ENCODE measurements at regions not wholly inside any gene's neighbourhood (a gene's known extent, or its start where the extent isn't known, plus 50 kb on each side); places are given as distances from the start of the nearest gene placed in this dataset.
"Not testable (repeated sequence)": the region's sequence is repeated elsewhere in the genome, so short reads cannot be mapped to it uniquely, and the experiment has no call there.

DNA sequence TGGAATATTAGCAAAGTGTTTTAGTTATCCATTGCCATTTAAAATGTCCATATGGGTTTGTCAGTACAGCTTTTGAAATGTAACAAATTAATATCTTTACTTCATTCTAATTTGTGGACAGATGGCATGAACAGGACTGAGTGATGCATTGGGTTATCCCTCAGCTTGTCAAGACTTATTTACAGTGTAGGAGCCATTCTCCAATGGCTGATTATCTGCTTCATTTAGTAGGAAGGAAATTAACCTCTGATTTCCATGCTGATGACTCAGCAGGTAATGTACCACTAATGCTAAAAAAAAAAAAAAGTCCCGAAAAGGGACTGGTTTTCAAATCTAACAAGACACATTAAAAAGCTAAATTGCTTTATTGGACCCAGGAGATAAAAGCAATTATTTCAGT lies 1149.0 kb upstream of the USP15 start:
- no peak for DNase-seq

DNA sequence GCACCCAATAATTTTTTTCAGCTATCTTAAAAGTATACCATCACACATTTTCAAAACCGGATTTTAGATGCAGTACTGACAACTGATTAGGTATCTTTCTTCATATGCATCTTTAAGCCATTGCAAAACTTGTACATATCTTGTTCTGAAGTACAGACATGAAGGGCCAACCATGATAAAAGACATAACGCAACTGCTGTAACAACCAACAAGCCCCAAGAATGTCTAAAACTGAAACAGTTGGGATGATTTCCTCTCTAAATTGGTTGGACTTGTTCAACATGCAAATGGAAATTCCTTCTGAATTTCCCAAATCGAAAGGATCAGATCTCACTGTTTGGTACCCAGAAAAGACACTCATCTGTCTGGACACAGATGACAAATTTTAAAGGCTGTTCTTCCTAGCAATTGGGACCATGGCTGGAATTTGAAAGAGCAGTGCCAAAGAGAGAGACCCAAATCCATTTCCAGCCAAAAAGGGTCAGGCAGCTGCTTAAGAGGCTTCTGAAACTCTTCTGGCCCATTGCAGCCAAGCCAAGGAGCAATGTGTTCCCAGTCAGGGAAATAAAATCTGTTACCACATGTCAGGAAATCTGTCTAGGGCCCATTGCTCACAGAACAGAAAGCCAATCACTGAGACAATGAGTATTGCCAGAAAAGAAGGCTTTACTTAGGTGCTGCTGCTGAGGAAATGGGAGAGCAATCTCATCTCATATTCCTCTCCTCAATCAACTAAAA lies 1122.4 kb upstream of the USP15 start:
- DNase-seq, result no peak

DNA sequence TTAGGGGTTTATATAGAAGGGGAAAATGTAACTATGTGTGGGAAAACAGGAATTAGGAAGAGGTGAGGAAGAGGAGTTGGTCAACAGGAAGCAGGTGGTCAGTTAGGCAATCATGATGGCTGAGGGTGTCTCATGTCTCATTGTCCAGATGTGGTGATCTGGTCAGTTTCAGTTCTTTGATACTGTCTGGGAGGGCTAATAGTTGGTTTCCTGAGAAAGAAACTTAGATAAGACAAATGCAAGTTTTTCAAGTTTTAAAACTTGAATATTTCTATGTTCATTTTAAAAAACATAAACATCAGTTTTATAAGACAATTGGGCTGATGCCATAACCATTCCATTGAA lies 1121.8 kb upstream of the USP15 start:
- DNase-seq, result no peak

DNA sequence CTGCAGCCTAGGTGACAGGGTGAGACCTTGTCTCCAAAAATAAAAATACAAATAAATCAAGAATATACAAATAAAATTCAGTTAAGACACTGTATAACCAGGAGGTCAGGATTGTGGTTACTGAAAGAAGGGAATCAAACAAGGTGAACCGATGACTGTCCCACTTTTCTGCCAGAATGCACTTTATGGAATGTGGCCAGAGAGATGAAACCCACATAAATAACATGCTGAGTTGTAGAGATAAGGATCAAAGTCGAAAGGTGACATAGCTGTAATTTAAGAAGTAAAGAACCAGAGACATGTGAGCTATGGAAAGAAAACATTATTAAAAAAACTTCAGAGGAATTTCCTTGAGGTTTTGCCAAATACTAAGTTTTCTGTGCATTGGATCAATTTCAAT lies 1098.2 kb upstream of the USP15 start:
- no peak for DNase-seq

DNA sequence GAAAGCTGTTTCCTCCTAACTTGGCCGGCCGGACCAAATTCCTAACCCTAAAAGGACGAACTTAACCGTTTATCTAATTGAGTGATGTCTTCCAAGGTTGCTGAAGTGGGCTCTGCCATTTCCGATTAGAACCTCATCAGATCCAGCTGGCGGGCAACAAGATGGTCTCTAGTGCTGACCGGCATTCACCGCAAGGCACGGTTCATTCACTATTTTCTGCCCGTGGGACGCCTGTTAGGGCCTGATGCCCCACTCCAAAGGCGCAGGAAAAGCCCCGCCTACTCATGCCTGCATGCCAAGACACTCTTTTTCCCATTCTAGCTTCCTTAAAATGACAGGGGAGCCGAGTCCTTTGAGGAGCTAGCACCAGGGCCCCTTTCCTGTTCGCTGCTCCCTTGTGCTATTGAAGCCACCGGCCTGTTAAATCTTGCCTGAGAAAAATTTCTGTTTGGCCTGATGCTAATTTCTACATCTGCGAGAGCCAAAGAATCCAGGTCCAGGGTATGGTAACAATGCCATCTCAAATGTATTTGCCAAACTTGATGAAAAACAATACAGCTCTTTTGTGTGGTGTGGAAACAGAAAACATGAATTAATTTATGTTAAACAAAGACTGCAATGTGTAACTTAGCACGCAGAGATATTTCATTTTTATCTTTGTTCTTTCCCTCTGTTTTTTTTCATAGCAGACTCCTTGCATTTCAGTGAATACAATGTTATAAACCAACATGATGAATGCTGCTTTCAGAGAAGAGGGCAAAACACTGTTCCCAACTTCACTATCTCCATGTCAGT lies 1071.2 kb upstream of the USP15 start:
- DNase-seq, result no peak

DNA sequence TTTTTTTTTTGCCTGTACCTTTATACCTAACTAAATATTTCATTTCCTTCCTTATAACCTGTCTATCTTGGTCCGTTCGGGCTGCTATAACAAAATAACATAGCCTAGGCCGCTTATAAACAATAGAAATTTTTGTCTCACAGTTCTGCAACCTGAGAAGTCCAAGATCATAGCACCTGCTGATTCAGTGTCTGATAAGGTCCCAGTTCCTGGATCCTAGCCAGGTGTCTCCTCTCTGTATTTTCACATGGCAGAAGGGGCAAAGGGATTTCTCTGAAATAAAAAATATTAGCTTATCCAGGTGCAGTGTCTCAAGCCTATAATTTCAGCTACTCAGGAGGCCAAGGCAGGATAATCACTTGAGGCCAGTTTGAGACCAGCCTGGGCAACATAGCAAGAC lies 1046.6 kb upstream of the USP15 start:
- no peak for DNase-seq

DNA sequence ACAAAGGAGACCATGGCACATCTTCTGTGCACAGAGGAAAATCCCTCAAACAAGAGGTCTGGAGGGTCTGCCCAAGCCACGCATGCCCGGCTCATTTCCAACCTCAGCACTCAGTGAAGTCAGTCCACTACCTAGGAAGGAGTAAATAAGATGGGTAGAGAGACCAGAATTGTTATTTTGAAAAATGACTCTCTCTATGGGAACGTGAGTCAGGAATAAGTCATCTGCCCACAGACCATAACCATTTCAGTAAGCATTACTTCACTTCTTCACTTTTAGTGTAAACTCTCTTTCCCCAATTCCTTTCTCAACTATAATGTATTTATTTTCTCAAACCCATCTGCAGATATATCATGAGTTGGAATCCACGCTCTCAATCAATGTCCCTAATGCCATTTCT lies 1039.9 kb upstream of the USP15 start:
- no peak for DNase-seq

DNA sequence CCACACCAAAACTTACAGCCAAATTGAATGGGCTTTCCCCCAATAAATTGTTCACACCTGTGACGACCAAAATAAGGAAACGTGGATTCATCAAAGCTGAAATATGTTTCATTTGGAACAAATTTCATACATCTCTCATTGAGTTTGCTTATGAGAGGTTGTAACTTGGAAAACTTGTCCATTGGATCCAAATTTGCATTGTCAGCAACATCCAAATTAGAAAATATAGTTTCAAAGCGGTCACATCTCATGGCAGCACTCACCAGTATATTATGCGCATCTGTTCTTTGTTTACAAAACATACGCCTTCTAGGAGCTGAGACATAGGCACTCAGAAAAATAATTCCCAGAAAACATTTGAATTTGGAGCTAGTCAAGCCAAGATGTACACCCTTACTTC lies 1028.2 kb upstream of the USP15 start:
- no peak for DNase-seq

DNA sequence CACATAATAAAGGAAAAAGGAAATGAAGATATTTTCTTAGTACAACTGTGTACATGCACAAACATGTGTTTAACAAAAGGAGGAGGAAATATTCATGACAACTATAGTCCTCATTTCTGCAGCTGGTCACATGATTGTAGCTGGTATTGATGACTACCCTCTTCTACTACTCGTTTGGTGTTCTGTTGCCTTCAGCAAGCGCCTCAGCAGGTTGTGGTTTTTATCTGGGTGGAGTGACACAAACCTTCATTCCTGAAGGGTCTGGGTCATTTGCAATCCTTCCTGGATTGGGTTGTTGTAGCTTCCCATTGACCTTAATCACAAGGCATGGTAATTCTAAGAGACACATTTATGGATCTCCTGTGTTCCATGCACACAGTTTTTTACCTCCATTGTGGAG lies 1009.9 kb upstream of the USP15 start:
- DNase-seq, result no peak

DNA sequence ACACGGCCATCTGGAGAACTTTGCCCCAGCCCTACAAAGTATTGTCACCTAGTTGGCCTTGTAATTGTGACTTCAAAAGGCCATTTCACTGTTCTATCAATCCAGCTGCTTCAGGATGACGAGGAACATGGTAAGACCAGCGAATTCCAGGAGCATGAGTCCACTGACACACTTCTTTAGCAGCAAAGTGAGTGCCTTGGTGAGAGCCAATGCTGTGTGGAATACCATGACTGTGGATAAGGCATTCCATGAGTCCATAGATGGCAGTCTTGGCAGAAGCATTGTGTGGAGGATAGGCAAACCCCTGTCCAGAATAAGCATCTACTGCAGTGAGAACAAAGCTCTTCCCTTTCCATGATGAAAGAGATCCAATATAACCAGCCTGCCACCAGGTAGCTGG lies 1009.1 kb upstream of the USP15 start:
- DNase-seq, result no peak

DNA sequence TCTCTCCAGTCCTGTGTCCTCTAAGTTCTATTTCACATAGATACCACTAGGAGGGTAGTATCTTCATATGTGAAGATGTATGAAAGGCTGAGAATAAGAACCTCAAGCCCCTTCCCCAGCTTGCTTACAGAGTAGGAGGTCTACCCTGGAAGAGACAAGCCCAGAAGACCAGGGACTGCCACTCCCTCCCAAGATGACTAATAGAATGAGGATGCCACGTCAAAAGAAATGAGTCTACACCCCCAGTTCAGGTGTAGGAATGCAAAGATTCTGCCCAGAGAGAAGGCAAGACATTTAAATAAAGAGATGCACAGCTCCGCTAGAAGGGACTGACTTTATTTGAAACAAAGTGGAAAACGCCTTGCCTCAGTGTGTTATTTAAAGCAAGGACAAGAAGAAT lies 1006.0 kb upstream of the USP15 start:
- no peak for DNase-seq

DNA sequence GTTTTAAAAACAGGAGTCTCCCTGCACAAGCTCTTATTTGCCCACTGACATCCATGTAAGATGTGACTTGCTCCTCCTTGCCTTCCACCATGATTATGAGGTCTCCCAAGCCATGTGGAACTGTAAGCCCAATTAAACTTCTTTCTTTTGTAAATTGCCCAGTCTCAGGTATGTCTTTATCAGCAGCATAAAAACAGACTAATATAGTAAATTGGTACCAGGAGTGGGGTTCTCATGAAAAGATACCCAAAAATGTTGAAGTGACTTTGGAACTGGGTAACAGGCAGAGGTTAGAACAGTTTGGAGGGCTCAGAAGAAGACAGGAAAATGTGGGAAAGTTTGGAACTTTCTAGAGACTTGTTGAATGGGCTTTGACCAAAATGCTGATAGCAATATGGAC lies 995.9 kb upstream of the USP15 start:
- DNase-seq, result not testable (repeated sequence)

DNA sequence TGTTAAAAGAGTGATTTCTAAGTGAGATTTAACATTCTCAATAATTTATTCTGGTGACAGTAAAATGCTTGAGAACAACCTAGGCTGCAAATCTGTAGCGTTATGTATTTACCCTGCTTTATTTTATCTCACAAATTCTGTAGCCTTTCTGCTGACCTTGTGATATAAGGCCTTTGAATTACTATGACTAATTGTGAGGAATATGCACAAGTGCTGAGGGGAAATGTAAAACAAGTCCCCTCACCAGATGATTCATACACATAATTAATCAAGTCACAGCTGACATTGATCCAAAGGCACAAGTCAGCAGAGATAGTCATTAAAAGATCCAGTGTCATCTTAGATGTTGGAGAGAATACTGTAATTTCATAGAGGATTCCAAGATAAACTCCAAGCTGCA lies 992.7 kb upstream of the USP15 start:
- no peak for DNase-seq

DNA sequence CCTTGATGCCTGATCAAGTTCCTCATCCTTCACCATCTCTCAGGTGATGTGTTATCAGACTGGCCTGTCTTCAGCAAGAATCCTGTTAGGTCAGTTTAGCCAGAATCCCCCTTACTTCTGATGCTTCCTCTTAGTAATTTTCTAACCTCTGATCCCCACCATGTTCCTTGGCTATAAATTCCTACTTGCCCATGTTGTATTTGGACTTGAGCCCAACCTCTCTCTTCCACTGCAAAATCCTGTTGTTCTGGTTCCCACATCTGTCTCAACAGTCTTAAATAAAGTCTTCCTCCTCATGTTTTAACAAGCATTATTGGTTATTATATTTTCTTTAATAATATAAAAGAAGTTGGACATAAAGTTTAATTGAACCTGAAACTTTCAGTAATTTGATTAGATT lies 987.8 kb upstream of the USP15 start:
- no peak for DNase-seq

DNA sequence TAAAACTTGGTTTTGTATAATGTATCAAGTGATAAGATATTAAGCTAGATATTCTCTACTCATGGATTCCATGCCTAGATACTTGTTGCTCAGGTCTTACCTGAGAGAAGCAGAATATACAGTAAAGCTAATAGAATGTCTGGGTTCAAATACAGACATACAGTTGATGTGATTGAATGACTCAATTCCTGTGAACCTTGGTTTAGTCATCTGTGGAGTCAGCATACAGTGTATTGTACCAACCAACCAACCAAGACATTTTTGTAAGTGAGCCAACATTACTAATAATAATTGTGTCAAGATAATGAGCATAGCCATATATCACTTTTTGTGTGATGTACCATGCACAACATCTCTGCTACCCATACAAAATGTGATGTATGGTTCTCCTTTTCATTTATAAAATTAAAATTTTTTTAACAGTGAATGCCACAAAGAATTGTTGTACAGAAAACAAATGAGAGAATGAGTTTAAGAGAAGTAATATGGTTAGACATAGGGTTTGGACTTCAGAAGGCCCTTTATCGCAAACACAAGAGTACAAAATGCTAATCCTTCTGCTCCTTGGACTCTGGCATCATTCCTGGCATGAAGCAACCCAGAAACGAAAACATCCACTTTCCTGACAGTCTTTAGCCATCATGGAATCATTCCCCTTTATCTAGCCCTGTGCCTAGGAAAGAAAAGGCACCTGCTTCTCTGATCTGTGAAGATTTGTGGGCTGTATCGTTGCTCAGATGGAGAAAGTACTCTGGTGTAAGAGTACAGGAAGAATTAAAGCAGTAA lies 977.2 kb upstream of the USP15 start:
- DNase-seq, result no peak

DNA sequence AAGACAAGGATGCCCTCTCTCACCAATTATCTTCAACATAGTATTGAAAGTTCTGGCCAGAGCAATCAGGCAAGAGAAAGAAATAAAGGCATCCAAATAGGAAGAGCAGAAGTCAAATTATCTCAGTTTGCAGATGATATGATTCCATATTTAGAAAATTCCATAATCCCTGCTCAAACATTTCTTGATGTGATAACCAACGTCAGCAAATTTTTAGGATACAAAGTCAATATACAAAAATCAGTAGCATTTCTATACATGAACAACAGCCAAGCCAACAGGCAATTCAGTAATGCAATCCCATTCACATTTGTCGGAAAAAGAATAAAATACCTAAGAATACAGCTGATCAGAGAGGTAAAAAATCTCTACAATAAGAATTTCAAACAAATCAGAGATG lies 969.7 kb upstream of the USP15 start:
- no peak for DNase-seq

DNA sequence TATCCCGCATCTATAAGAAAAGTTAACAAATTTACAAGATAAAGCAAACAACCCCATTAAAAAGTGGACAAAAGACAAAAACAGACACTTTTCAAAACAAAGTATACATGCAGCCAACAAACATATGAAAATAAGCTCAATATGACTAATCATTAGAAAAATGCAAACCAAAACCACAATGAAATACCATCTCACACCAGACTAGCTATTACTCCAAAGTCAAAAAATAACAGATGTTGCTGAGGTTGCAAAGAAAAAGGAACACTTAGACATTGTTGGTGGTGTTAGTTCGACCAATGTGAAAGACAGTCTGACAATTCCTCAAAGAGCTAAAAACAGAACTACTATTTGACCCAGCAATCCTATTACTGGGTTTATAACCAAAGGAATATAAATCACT lies 968.6 kb upstream of the USP15 start:
- no peak for DNase-seq

DNA sequence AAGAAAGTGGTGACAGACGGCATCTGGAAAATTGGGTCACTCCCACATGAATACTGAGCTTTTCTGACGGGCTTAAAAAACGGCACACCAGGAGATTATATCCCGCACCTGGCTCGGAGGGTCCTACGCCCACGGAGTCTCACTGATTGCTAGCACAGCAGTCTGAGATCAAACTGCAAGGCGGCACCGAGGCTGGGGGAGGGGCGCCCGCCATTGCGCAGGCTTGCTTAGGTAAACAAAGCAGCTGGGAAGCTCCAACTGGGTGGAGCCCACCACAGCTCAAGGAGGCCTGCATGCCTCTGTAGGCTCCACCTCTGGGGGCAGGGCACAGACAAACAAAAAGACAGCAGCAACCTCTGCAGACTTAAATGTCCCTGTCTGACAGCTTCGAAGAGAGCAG lies 966.2 kb upstream of the USP15 start:
- not testable (repeated sequence) for DNase-seq

DNA sequence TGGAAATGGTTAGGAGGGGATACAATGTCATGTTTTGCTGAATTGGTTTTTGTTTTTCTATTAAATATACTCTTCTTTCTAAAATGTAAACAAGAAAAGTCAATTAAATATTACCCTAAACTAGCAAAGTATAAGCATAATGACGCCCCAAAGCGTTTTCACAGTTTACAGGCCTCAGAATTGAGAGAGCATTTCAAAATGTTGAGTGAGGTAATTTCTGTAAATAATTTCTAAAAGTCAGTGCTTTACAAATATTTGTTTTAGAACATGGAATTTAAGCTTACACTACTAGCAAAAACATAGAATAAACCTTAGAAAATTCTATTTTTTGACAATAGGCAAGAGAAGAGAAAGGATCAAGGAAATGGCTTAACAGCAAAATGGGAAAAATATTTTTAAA lies 958.4 kb upstream of the USP15 start:
- DNase-seq, result no peak

DNA sequence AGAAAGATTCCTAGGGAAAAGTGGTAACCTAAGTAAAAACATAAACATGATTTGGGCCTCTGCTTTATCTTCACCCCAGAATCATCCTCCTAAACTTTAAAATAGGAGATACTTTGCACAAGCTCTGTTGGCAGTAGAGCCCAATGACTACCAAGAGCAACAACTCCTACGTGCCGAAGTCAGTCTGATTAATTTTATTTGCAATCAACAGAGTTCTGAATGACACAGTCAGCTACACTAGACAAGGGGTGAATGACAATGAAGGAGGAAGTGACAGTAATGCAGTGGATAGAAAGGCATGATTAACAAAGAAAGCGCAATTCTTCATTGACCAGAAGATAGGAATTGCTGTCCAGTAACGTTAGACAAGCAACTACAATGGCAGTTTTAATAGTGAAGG lies 957.9 kb upstream of the USP15 start:
- DNase-seq, result no peak

DNA sequence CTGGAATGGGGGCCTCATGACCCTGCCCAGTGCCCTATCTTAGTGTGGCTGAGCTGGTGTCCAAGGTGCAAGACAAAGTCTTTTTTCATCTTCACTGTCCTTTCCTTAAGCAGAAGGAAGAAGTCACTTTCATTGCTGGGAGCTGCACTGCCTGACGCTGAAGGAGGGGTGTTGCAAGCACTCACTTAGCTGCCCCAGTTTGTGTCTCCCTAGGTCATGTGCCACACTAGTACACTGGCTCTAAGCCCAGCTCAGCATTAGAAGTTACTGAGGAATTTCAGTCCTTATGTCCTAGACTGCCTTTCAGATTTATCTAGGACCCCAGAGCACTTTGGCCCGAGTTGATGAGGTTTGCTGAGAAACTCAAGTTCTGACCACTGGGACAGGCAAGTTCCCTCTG lies 952.0 kb upstream of the USP15 start:
- DNase-seq, result no peak

DNA sequence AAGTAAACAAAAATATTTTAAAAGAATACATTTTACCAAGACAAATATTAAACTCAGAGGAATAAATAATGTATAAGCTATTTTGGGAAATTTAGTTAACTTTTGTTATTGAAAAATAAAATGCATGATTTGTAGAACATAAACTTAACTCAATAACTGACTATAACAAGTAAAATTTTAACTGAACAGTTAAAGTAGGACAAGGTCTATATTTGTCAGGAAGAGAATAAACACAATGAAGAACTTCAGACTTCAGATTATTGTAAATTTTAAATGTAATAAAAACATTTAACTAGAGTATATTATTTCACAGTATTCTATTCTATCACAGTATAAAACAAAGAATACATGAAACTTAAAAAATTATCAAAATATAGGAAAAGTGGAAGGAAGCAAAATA lies 948.8 kb upstream of the USP15 start:
- DNase-seq, result no peak

DNA sequence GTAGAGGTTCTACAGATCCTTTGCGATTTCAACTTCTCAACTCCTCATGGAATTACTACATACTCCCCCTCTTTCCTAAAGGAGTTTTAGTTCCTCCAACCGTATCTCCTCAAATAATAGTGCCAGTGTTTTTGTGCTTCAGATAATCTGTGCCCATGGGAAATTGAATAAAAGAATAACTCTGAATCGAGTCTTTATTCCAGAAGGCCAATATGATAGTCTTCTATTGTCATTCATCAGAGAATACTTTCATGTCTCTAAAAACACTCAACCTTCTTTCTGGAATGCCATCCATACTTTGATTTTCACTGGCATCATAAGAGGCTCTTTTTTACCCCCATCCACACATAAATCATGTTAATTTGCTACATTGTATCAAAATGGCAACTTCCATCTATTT lies 911.3 kb upstream of the USP15 start:
- no peak for DNase-seq

DNA sequence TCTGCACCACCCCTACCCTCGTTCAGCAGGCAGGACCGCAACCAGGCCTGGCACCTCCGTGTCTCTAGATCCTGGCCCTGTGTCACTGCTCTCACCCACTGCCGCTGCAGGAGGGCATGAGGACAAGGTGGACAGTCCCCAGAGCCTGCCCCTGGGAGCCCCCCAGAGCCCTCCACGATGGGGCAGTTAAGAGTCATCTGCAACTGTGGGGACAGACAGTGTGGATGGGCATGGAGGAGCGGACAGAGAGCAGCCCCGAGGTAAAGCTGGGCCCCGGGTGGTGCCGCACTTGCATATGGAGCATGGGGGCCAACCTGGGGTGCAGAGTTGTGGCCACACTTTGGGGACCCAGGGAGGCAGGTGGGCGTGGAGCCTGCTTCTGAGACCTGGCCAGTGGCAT lies 905.1 kb upstream of the USP15 start:
- DNase-seq, result no peak
